ENCODE measurements at regions not wholly inside any gene's neighbourhood (a gene's known extent, or its start where the extent isn't known, plus 50 kb on each side); places are given as distances from the start of the nearest gene placed in this dataset.
"Not testable (repeated sequence)": the region's sequence is repeated elsewhere in the genome, so short reads cannot be mapped to it uniquely, and the experiment has no call there.

DNA sequence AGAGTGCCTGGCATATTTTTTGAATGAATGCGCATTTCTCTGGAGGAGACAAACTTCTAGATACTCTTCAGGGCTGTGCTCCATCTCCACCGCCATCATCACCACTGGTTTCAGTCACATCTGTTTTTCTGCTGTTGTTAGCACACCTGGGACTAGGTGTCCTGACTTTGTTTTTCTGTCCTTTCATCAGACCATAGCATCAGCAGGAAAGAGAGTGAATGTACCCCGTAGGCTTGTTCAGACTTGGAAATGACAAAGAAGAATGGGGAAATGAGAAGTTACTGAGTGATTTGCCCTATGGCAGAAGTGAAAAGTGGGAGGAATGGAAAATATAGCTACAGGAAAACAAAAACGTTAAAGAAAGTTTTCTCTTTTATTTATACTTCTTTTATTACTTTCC is 965.2 kb upstream of the FANCL start:
- no peak for DNase-seq

- DNase-seq: no peak
Observed at GRCh38 chr2:59204040-59204439, 962.9 kb upstream of the FANCL start.

- no peak for DNase-seq
Observed at GRCh38 chr2:59196491-59196890, 955.4 kb upstream of the FANCL start.

DNA sequence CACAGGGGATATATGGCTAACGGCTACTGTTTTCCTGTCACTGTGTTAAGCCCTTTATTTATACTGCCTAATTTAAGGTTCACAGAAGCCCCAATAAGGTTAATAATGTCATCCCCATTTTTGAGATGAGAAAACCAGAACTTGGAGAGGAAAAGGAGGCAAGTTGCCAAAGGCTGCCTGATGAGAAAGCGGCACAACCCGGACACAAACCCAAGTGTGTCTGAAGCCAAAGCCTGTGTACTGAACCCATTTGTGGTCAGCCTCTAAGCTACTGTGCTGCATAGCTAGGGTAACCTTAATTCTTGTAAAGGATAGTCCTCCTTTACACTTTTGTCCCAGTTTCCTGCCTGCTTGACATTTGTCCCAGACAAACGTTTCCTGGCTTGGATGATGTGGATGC is 954.7 kb upstream of the FANCL start:
- DNase-seq: no peak

DNA sequence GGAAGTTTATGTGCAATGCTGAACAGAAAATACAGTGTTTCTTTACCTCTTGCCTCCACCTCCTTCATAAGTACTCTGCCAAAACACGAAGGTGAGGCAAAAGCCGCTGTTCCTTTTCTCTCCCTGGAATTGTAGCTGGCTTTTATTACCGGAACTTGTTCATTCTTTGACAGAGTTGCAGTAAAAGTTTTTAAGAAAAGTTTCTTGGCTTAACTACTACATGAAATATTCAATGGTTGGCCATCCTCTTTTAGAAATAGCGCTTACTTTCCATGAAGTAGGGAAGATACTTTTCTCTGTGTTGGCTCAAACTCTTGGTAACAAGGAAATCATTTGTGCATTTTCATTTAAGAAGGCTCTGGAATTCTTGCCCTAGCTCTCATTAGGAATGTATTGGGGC is 950.7 kb upstream of the FANCL start:
- DNase-seq: no peak

GRCh38 chr2:59190518-59190917 is 949.4 kb upstream of the FANCL start:
- no peak for DNase-seq

- no peak for DNase-seq
Observed at GRCh38 chr2:59184276-59185020, 943.3 kb upstream of the FANCL start.

DNA sequence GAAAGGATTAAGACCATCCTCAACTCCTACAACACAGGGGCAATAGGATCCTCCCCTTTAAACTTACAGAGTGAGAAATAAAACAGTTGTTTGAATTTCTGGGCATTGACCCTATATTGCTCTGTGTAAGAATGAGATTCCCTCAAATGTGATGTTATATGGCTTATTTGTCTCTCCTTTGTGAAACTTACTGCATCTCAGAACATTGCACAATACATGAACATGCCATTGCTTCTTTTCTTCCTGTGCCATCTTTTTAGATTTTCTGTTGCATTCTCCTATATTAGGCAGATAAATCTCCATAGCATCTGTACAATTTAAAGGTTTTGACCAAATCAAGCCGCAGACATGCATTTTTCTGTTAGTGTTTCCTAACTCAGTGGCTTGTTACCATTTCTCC is 941.9 kb upstream of the FANCL start:
- DNase-seq: no peak

DNA sequence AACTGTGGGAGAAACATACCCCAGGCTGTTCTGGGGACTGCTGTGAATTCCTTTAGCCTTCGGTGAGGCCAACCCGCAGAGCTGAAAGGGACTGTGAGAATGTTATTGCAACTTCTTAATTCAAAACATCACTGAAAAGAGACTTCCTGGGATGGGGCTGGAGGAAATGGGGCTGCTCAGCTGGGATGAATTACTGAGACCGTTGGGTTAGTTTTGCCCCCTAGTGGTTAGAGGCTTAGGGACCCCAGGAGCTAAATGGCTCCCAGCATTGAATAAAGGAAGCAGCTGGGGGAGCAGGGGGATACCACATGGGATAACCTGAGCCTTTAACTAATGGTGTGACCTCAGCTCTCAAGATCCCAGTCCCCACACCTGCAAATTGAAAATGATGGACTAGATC is 941.1 kb upstream of the FANCL start:
- no peak for DNase-seq

DNA sequence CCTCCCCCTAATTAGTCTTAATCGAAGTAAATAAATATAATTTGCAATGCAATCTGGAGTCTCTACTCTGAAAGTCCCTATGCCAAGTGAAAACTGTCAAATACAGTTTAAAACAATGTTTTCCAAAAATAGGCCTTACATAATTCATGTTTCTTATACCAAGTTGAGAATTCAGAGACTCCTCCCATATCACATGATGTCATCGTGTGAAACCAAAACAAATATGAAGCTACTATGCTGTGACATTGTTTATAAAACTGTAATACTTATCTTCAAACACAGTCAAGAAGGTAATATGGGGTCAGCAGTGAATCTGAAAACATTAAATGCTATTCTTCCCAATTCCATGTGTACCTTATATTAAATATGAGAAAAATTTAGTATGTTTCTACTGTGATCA is 940.2 kb upstream of the FANCL start:
- DNase-seq: no peak

GRCh38 chr2:59180621-59181020 is 939.5 kb upstream of the FANCL start:
- DNase-seq: no peak

DNA sequence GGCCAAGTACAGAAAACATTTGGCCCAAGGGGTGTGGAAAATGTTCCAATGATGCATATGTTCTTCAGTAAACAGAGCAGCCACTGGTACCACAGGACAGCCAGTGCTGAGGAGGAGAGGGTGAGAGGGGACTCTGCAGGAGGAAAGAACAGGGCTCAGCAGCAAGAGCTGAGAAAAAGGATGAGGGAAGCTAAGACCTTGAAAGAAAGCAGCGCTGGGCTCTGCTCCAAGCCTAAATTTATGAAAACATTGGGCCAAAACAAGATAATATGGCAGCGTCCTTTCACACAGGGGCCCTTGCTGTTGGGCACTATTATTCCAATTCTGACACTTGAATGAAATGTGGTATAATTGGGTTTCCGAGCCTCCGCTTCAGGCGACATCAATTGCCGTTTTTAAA is 939.0 kb upstream of the FANCL start:
- no peak for DNase-seq

DNA sequence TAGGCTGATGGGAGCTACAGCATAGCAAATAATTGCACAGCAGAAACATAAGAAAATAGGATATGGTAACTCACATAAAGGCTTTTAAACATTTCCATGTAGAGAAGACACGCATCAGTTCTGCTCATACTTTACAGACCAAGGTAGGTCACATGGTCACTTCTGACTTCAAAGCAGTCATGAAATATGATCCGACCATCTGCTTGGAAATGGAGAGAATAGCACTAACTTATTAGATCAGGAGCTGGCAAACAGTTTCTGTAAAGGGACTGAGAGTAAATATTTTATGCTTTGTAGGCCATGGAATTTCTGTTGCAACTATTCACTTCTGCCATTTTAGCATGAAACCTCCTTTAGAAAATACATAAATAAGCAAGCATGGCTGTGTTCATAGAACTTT is 936.6 kb upstream of the FANCL start:
- no peak for DNase-seq

DNA sequence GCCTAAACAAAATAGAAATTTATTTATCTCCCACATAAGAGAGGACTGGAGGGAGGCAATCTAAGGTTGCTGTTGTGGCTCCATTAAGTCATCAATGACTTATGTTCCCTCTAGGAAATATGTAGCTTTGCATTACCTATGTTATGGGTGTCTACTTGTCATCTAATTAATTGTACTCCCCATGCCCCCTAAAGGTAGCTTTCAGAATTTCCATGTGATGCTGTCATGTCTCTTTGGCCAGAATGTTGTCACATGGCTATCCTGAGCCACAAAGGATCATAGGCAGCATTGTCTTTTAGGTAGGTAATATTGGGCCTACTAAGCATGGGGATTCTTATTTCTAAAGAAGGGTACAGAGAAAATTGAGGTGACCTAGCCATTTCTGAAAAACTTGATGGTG is 935.6 kb upstream of the FANCL start:
- DNase-seq: no peak

- no peak for DNase-seq
Observed at GRCh38 chr2:59174536-59175243, 933.6 kb upstream of the FANCL start.

DNA sequence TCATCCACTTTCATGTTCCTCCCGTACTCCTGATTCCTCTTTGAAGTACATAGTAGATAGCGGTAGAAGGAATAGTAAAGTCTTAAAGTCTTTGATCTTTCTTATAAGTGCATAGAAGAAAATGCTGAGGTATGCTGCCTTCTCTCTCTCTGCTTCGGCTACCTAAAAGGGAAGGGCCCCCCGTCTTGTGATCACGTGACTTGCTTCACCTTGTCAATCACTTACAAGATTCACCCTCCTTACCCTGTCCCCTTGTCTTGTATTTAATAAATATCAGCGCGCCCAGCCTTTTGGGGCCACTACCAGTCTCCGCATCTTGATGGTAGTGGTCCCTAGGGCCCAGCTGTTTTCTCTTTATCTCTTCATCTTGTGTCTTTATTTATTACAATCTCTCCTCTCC is 932.2 kb upstream of the FANCL start:
- no peak for DNase-seq

DNA sequence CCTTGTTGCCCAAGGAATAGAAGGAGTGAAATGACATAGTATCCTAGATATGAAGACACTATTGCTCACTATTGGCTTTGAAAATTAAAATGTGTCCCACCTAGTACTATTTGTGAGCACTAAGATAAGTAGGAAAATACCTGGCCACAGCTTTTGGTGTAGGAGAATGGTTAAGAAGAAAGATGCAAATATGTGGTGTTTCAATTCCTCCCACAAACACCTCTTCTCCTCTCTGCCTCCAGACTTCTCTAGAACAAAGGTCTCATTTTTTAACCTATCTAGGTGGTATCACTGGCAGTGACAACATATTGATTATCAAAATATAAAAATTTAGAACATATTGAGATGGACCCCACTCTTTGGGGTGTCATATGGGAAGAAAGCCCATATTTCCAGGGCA is 929.9 kb upstream of the FANCL start:
- DNase-seq: no peak

- no peak for DNase-seq
Observed at GRCh38 chr2:59168766-59169165, 927.6 kb upstream of the FANCL start.

DNA sequence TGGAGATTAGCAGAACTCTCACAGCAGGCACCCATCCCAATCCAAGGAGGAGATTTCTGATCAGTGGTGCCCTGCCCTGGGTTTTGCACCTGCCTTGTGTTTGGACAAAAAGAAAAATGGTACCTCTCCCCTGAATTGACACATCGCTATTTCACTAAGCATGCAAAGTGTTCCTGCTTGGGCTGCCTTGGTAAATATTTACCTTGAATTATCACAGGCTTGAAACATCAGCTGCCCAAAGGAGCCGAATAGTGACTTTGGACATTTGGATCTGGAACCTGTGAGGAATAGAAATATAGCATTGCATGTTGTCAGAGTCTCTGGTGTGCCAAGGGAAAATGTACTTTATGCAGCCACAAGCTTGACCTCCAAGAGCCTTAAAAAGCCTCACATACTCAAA is 926.4 kb upstream of the FANCL start:
- DNase-seq: no peak

- DNase-seq: not testable (repeated sequence)
Observed at GRCh38 chr2:59157908-59158307, 916.8 kb upstream of the FANCL start.

- no peak for DNase-seq
Observed at GRCh38 chr2:59151805-59152204, 910.7 kb upstream of the FANCL start.

DNA sequence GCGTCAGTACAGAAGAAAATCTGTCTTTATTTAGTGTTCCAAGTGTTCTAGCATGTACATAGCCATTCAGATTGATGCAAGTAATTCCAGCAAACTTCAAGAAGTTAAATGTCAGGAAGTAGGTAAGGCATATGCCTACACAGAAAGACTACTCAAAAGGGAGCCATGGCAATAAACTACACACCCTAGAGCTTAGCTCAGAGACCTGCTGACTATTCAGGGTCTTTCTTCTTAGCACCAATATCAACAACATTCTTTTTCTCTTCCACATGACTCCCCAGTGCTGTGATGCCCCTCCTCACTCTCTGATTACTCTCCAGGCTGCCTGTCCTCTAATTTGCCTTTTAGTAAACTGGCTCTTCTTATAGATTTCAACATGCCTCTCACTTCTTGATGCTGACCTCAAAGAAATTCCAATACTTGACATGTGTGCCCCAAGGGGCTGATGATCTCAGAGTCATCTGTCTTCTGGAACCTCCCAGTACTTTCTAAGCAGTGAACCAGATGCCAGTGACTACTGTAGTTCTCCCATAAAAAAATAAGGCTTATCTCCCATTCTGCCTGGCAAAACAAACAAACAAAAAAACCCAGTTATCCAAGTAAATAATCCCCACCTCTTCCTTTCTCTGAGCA is 909.2 kb upstream of the FANCL start:
- DNase-seq: no peak

DNA sequence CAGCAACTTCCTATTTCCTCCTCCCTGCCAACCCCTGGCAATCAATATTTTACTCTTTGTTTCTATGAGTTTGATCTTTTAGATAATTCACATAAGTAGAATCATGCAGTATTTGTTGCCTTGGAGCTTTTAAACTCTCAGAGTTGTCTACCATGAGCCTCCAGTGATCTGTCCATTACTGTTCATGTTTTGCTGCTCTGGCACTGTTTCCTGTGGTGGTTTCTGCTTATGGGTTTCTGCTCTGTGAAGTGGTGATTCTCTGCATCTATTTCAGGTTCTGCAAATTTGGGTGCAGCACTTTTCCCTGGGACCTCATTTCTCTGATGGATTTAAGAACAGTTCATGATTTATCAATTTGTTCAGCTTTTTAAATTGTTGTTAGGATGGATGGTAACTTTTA is 908.1 kb upstream of the FANCL start:
- DNase-seq: no peak

DNA sequence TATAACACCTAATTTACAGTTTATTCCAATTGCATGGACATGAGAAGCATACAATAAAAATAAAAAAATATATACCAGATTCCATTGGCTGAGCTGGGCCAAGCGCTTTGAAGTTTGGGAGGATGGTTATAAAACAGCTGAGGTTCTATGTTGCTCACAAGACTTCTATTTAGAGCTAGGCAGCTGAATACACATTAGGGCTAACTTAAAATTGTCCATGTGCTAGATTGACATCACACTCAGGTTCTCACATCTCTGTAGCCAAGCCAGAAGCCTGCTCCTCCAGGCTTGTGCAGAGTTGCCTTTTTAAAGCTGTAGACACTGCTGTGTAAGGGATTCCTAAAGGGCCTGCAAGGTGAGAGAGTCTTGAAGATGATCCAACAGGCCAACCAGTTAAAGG is 871.1 kb upstream of the FANCL start:
- DNase-seq: no peak

All from activated T-cell treated with anti-CD3 and anti-CD28 coated beads for 4 hours (primary cell).